Tibial artery (tissue), 4 donors: ENCODE measurements at regions not wholly inside any gene's neighbourhood (a gene's known extent, or its start where the extent isn't known, plus 50 kb on each side); places are given as distances from the start of the nearest gene placed in this dataset.

Experiments used
- DNase-seq, 2 donors: peaks; one replicate each; pipeline ENCODE4 v3.0.0-alpha.2; 2019
- H3K27ac ChIP-seq, 2 donors: fragments of 200-600 bp; sonication (generic) in 1 of 2; 1 replicate in 1 of 2; 2 replicates in 1 of 2; pipeline ENCODE4 v1.5.1; 2018 to 2019; ENCODE audit warnings: mild to moderate bottlenecking in 1 of 2
- H3K27me3 ChIP-seq, 2 donors: fragments of 200-600 bp; sonication (generic) in 1 of 2; one replicate each; pipeline versions ENCODE4 v1.5.1 to v1.6.0; 2016 to 2019
- H3K36me3 ChIP-seq, 3 donors: fragments of 200-600 bp; sonication (generic) in 2 of 3; one replicate each; pipeline ENCODE4 v1.5.1; 2016 to 2019; ENCODE audit warnings: mild to moderate bottlenecking in 2 of 3
- H3K4me1 ChIP-seq, 4 donors: fragments of 200-600 bp; sonication (generic) in 2 of 4; 1 replicate in 3 of 4; 2 replicates in 1 of 4; pipeline ENCODE4 v1.5.1; 2016 to 2019
- H3K4me3 ChIP-seq, 2 donors: fragments of 200-600 bp; sonication (generic) in 1 of 2; 1 replicate in 1 of 2; 2 replicates in 1 of 2; pipeline ENCODE4 v1.5.1; 2018 to 2019; ENCODE audit warnings: mild to moderate bottlenecking in 2 of 2
- H3K9me3 ChIP-seq, 3 donors: fragments of 200-600 bp; sonication (generic) in 1 of 3; one replicate each; pipeline ENCODE4 v1.5.1; 2016 to 2019
- CTCF ChIP-seq, 2 experiments: fragments of 200-600 bp in 1 of 2; fragments of 450-650 bp in 1 of 2; IDR thresholded peaks; one replicate each; pipeline ENCODE4 v1.5.1; 2017 to 2019; ENCODE audit warnings: antibody characterized with exemption in 2 of 2, mild to moderate bottlenecking in 1 of 2, moderate library complexity in 1 of 2
- intact Hi-C: fragments of 100-400 bp; cut with DNase I; formaldehyde crosslinking; loops from one replicate; pipeline ENCODE4 v1.15.0; 2023; ENCODE audit warnings: low total_unique reads

- no peak for TF ChIP-seq CTCF (IDR thresholded peaks at IDR 0.05)
- peak in 1 of 2 donors; percentile 41 for DNase-seq
- Histone ChIP-seq H3K27me3 (peaks cover 0 to 37% of the 10 kb centered on the region in 2 donors), H3K36me3 (no peaks in the 10 kb centered on the region), H3K4me1 (no peaks in the 10 kb centered on the region), H3K9me3 (no peaks in the 10 kb centered on the region), H3K27ac (no peak overlapping the region), H3K4me3 (no peak overlapping the region)
- intact Hi-C loops, result no loop called here
Measured at GRCh38 chr22:49620003-49620556, 207.6 kb downstream of the BRD1 start.

- intact Hi-C loops, result no loop called here
- no peak for TF ChIP-seq CTCF (IDR thresholded peaks at IDR 0.05)
- peaks cover 0 to 37% of the 10 kb centered on the region in 2 donors for H3K27me3 ChIP-seq
- DNase-seq, result peak in 1 of 2 donors; percentile 51
- no peak overlapping the region for H3K4me3 ChIP-seq
- no peak overlapping the region for H3K27ac ChIP-seq
- no peaks in the 10 kb centered on the region for H3K9me3 ChIP-seq
- no peaks in the 10 kb centered on the region for H3K36me3 ChIP-seq
- H3K4me1 ChIP-seq, result no peaks in the 10 kb centered on the region
Measured at GRCh38 chr22:49619301-49619700, 208.4 kb downstream of the BRD1 start.

DNA sequence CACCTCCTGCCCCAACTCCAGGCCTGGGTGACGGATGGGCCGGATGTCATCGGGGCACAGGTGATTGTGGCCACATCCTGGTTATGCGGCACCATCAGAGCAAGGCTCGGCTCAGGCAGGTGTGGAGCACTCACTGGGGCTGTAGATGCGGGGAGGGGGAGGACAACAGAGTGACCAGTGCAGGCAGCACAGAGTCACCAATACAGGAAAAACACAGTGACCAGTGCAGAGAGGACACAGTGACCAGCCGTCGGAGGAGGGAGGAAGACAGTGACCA, 209.1 kb downstream of the BRD1 start:
- peak in 1 of 2 donors; percentile 37 for DNase-seq
- intact Hi-C loops, result no loop called here
- Histone ChIP-seq H3K27ac (no peak overlapping the region), H3K9me3 (peaks cover 0 to 6% (median 5%) of the 10 kb centered on the region in 3 donors), H3K4me3 (no peak overlapping the region), H3K4me1 (no peaks in the 10 kb centered on the region), H3K27me3 (peaks cover 0 to 35% of the 10 kb centered on the region in 2 donors), H3K36me3 (no peaks in the 10 kb centered on the region)
- no peak for TF ChIP-seq CTCF (IDR thresholded peaks at IDR 0.05)

DNA sequence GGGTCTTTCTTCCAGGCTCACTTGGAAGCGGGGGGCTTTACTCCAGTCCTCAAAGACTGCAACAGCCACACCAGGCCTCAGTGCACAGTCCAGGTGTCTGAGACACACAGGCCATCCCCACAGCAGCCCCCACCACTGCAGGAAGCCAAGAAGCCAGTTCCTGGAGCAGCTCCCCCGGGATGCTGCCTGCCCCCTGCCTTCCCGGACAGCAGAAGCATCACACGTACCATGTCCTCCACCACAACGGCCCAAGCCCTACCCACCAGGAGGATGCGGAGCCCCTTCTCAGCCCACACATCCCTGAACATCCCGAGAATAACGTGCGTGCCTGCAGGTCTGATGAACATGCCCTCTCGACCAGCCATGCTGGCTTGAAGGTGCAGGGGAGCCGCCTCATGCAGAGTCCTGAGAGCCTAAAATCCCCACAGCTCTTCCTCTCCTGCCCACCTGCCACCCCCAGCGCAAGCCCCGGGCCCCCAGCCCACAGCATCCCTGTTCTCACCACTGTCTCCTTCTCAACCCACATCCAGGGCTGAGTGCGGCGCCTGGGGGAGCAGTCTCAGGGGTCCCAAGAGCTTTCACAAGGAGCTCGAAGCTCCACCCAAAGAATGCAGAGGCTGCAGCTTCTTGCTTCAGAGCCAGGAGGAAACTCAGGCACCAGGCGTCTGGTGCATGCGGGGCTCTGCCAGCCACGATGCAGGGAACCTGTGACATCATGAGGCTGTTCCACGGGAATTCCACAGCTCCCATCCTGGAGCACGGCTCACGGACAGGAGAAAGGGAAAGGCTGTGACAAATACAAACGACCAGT, 209.6 kb downstream of the BRD1 start:
- Histone ChIP-seq H3K36me3 (no peaks in the 10 kb centered on the region), H3K4me1 (no peaks in the 10 kb centered on the region), H3K9me3 (peaks cover 0 to 12% (median 11%) of the 10 kb centered on the region in 3 donors), H3K27ac (no peak overlapping the region), H3K4me3 (no peak overlapping the region), H3K27me3 (peaks cover 0 to 35% of the 10 kb centered on the region in 2 donors)
- TF ChIP-seq CTCF (IDR thresholded peaks at IDR 0.05), result no peak
- intact Hi-C loops, result no loop called here
- peak in 1 of 2 donors; percentile 48 for DNase-seq

DNA sequence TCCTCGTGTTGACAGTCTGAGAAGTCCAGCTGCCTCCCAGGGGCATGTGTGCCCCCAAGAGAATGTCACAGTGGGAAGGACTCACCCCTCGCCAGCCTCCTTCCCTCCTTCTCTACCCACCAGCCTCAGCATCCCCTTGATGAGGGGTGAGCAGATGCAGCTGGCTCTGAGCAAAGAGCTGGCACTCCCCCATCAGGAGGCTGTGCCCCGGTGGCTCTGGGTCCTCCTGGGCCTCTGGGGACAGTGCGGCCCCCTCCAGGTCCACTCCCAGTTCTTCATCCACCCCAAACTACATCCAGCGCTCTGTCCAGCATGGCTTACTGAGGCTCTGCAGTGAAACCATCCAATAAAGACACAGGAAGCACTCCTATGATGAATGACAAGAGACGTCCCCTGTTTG, 210.4 kb downstream of the BRD1 start:
- intact Hi-C loops, result no loop called here
- TF ChIP-seq CTCF (IDR thresholded peaks at IDR 0.05), result no peak
- H3K4me1 ChIP-seq, result no peaks in the 10 kb centered on the region
- DNase-seq, result peak in 1 of 2 donors; percentile 28
- H3K4me3 ChIP-seq, result no peak overlapping the region
- H3K9me3 ChIP-seq, result peaks cover 0 to 15% (median 14%) of the 10 kb centered on the region in 3 donors
- H3K36me3 ChIP-seq, result no peaks in the 10 kb centered on the region
- no peak overlapping the region for H3K27ac ChIP-seq
- H3K27me3 ChIP-seq, result peaks cover 0 to 28% of the 10 kb centered on the region in 2 donors
